HCT116 (cell line): ENCODE measurements at regions not wholly inside any gene's neighbourhood (a gene's known extent, or its start where the extent isn't known, plus 50 kb on each side); places are given as distances from the start of the nearest gene placed in this dataset.

ENCODE experiments used
- ATAC-seq: fragments of 200-7000 bp; cut with Tn5 transposase; 2 replicates; pipeline ENCODE4 v1.9.1; 2020; ENCODE audit warnings: mild to moderate bottlenecking, moderate library complexity
- BruUV-seq: library from RNA; stranded (reverse); fragments of 400-500 nt; replicated peaks from 2 replicates; lab custom pipeline; 2021; lab: Mats Ljungman, UMichigan
- CTCF ChIA-PET: fragments of 300-600 bp; sonication (Branson Sonifier 250); formaldehyde crosslinking; loops from one replicate; lab custom pipeline; 2021; ENCODE audit warnings: antibody characterized with exemption; lab: Charles Lee
- POLR2A ChIA-PET: fragments of 300-600, 350-600 bp; sonication (Branson Sonifier 250); formaldehyde crosslinking; loops from one replicate; lab custom pipeline; 2021; ENCODE audit warnings: antibody characterized with exemption; lab: Charles Lee
- RAD21 ChIA-PET, 2 experiments: fragments of 300-600 bp; sonication (Branson Sonifier 250); formaldehyde crosslinking; loops; one replicate each; lab custom pipeline; 2023; ENCODE audit warnings: low total read pairs in 2 of 2; ENCODE audit not compliant: uncharacterized antibody in 2 of 2, unreplicated experiment in 2 of 2, low non-redundant PET in 1 of 2; lab: Charles Lee
- DNase-seq: peaks from one replicate; pipeline ENCODE4 v3.0.0-alpha.2; 2010; ENCODE audit warnings: low read depth, low spot score
- H2AFZ ChIP-seq: fragments of 200-600 bp; shearing (Covaris generic), sonication (generic); 2 replicates; pipeline ENCODE4 v1.6.1; 2017; ENCODE audit warnings: low read depth, mixed run types, mixed read lengths, antibody characterized with exemption, low read length; ENCODE audit not compliant: poor library complexity, severe bottlenecking
- H3K27ac ChIP-seq: 2 replicates; pipeline ENCODE4 v1.5.1; 2012; ENCODE audit warnings: low read depth, low read length
- H3K27me3 ChIP-seq: fragments of 200-600 bp; sonication (generic); 2 replicates; pipeline ENCODE4 v1.6.1; 2016; ENCODE audit warnings: mixed run types, low read length, mixed read lengths; ENCODE audit not compliant: insufficient read depth
- H3K36me3 ChIP-seq, 2 experiments: fragments of 200-500 bp in 1 of 2; fragments of 200-600 bp in 1 of 2; sonication (Bioruptor generic) in 1 of 2; sonication (generic) in 1 of 2; 2 replicates each; pipeline versions ENCODE4 v1.5.1 to v1.6.1; 2014 to 2016; ENCODE audit warnings: low read length in 2 of 2, inconsistent platforms in 1 of 2, mixed read lengths in 1 of 2, mixed run types in 1 of 2; ENCODE audit not compliant: insufficient read depth in 2 of 2, control insufficient read depth in 1 of 2
- H3K4me1 ChIP-seq, 2 experiments: fragments of 200-600 bp in 1 of 2; sonication (generic) in 1 of 2; 2 replicates each; pipeline versions ENCODE4 v1.5.1 to v1.6.1; 2012 to 2017; ENCODE audit warnings: low read length in 2 of 2, inconsistent platforms in 1 of 2, mild to moderate bottlenecking in 1 of 2, mixed read lengths in 1 of 2, mixed run types in 1 of 2, moderate library complexity in 1 of 2; ENCODE audit not compliant: insufficient read depth in 2 of 2, control insufficient read depth in 1 of 2
- H3K4me2 ChIP-seq: fragments of 200-600 bp; sonication (generic); 2 replicates; pipeline ENCODE4 v1.6.1; 2017; ENCODE audit warnings: mixed run types, low read length, mixed read lengths
- H3K4me3 ChIP-seq, 2 experiments: fragments of 200-600 bp in 1 of 2; sonication (generic) in 1 of 2; replicated peaks in 1 of 2; 2 replicates each; pipeline ENCODE4 v1.5.1; 2011 to 2016; ENCODE audit warnings: low read length in 2 of 2, control low read depth in 1 of 2, low read depth in 1 of 2, mild to moderate bottlenecking in 1 of 2, mixed read lengths in 1 of 2, mixed run types in 1 of 2
- H3K79me2 ChIP-seq: fragments of 200-600 bp; sonication (generic); 2 replicates; pipeline ENCODE4 v1.6.1; 2017; ENCODE audit warnings: mild to moderate bottlenecking, mixed run types, low read length, moderate library complexity, mixed read lengths; ENCODE audit not compliant: insufficient read depth
- H3K9ac ChIP-seq: fragments of 200-600 bp; sonication (generic); 2 replicates; pipeline ENCODE4 v1.6.1; 2016; ENCODE audit warnings: low read length, mixed read lengths
- H3K9me2 ChIP-seq: fragments of 200-600 bp; sonication (generic), shearing (Covaris generic); 2 replicates; pipeline ENCODE4 v1.6.1; 2017; ENCODE audit warnings: mixed run types, mild to moderate bottlenecking, moderate library complexity; ENCODE audit not compliant: insufficient read depth
- H3K9me3 ChIP-seq, 2 experiments: fragments of 200-500 bp in 1 of 2; fragments of 200-600 bp in 1 of 2; sonication (Bioruptor generic) in 1 of 2; sonication (generic) in 1 of 2; 2 replicates each; pipeline ENCODE4 v1.6.1; 2014 to 2017; ENCODE audit warnings: low read length in 2 of 2, mixed read lengths in 2 of 2, inconsistent platforms in 1 of 2, low read depth in 1 of 2, mild to moderate bottlenecking in 1 of 2, mixed run types in 1 of 2, moderate library complexity in 1 of 2; ENCODE audit not compliant: control insufficient read depth in 1 of 2, insufficient read depth in 1 of 2
- H4K20me1 ChIP-seq: fragments of 200-600 bp; sonication (generic), shearing (Covaris generic); 2 replicates; pipeline ENCODE4 v1.6.1; 2017; ENCODE audit warnings: mixed run types, mild to moderate bottlenecking, moderate library complexity; ENCODE audit not compliant: insufficient read depth
- ELF1 ChIP-seq: IDR thresholded peaks from 2 replicates; pipeline ENCODE4 v1.6.1; 2012; ENCODE audit warnings: low read depth, borderline replicate concordance
- EZH2phosphoT487 ChIP-seq: fragments of 200-600 bp; IDR thresholded peaks from 2 replicates; pipeline ENCODE4 v1.6.1; 2018; ENCODE audit warnings: antibody characterized with exemption, borderline replicate concordance
- RAD21 ChIP-seq: IDR thresholded peaks from 2 replicates; pipeline ENCODE4 v1.6.1; 2012; ENCODE audit warnings: low read depth, mild to moderate bottlenecking
- SRF ChIP-seq: IDR thresholded peaks from 2 replicates; pipeline ENCODE4 v1.6.1; 2012; ENCODE audit warnings: low read depth
- TCF7L2 ChIP-seq: IDR thresholded peaks from 2 replicates; pipeline ENCODE4 v1.7.0; 2011; ENCODE audit warnings: borderline replicate concordance, inconsistent platforms; ENCODE audit not compliant: insufficient read depth, insufficient read length; ENCODE audit errors: extremely low read depth
- YY1 ChIP-seq: IDR thresholded peaks from 2 replicates; pipeline ENCODE4 v1.6.1; 2011; ENCODE audit warnings: low read length, low read depth, moderate library complexity, mild to moderate bottlenecking; ENCODE audit not compliant: insufficient replicate concordance; ENCODE audit errors: extremely low read depth
- intact Hi-C: fragments of 100-400 bp; cut with micrococcal nuclease; formaldehyde crosslinking; loops from 2 replicates; pipeline ENCODE4 v1.10.0; 2022
- TF ChIP-seq, protein P1 (sequence below), 3 experiments: fragments of 200-600 bp in 1 of 3; sonication (generic) in 1 of 3; IDR thresholded peaks in 2 of 3; conservative IDR thresholded peaks in 1 of 3; 2 replicates each; pipeline ENCODE4 v1.5.1; 2012 to 2017; ENCODE audit warnings: low read depth in 2 of 3, low read length in 2 of 3, antibody characterized with exemption in 1 of 3, borderline replicate concordance in 1 of 3, control low read depth in 1 of 3, mild to moderate bottlenecking in 1 of 3, mixed read lengths in 1 of 3, mixed run types in 1 of 3, moderate library complexity in 1 of 3; ENCODE audit not compliant: insufficient read depth in 1 of 3
- TF ChIP-seq, protein P2 (sequence below): IDR thresholded peaks from 2 replicates; pipeline ENCODE4 v1.6.1; 2012
- TF ChIP-seq, protein P3 (sequence below): IDR thresholded peaks from 2 replicates; pipeline ENCODE4 v1.6.1; 2012; ENCODE audit warnings: low read depth

DNA sequence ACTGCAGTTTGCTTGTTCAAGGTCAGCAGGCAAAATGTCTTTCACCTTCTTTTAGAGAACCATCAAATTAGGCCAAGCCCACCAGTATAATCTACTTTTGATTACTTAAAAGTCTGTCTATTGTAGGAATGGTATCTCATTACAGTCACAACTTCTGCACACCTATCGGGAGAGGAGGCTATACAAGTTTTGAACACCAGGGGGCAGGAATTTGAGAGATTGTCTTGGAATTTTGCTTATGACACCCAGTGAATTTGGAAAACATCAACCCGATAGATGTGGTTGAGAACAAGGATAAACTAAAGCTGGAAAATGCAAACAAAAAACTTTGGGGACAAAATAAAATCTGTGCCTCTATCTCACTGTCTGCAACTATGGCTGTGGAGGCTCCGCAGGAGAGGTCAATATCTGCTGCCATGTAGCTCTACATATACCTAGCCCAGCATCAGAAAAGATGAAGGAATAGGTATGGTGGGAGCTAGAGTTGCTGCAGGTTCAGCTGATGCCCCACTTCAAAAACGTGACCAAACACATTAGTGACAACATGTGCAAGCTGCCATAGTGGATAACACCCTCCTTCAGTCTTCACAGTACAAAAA lies 1299.2 kb upstream of the SPRY2 start:
- BruUV-seq: no TSS peak
- no peaks in the 10 kb centered on the region for H3K4me1 ChIP-seq
- peak; percentile 57 for ATAC-seq
- no peak overlapping the region for H3K9ac ChIP-seq
- CTCF ChIA-PET: interaction anchor here (1.3 to 1.6 kb wide), 2 partner anchors 233 to 347 kb away, joined by 4 to 11 read pairs; no protein-coding TSS in a partner anchor
- TF ChIP-seq YY1 (no peak), RAD21 (peak; percentile 26; the same call in 1 of the 2 replicates)
- TF ChIP-seq, protein P1, sequence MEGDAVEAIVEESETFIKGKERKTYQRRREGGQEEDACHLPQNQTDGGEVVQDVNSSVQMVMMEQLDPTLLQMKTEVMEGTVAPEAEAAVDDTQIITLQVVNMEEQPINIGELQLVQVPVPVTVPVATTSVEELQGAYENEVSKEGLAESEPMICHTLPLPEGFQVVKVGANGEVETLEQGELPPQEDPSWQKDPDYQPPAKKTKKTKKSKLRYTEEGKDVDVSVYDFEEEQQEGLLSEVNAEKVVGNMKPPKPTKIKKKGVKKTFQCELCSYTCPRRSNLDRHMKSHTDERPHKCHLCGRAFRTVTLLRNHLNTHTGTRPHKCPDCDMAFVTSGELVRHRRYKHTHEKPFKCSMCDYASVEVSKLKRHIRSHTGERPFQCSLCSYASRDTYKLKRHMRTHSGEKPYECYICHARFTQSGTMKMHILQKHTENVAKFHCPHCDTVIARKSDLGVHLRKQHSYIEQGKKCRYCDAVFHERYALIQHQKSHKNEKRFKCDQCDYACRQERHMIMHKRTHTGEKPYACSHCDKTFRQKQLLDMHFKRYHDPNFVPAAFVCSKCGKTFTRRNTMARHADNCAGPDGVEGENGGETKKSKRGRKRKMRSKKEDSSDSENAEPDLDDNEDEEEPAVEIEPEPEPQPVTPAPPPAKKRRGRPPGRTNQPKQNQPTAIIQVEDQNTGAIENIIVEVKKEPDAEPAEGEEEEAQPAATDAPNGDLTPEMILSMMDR (IDR thresholded peaks at IDR 0.05 in 2 of 3, conservative IDR thresholded peaks at IDR 0.05 in 1 of 3; ENCODE audit: borderline replicate concordance in 1 of 3, insufficient read depth in 1 of 3, low read depth in 2 of 3, low read length in 2 of 3): peak; percentile 17 to 69 (median 62); a peak in 4 of 6 replicates
- TF ChIP-seq, all 23 proteins: peak for 2
- peak; percentile 0 for DNase-seq
- no peak overlapping the region for H3K27ac ChIP-seq
- H3K9me2 ChIP-seq: no peaks in the 10 kb centered on the region
- H3K79me2 ChIP-seq: no peaks in the 10 kb centered on the region
- intact Hi-C loops: loop anchor here (2.0 kb wide), 1 partner anchor 233 kb away; no protein-coding TSS in a partner anchor
- H3K27me3 ChIP-seq: no peaks in the 10 kb centered on the region
- H2AFZ ChIP-seq: no peak overlapping the region
- no peaks in the 10 kb centered on the region for H3K9me3 ChIP-seq
- ChIA-PET RAD21 (no interaction called here), POLR2A (no interaction called here)
- H3K4me2 ChIP-seq: no peak overlapping the region
- no peaks in the 10 kb centered on the region for H3K36me3 ChIP-seq
- H3K4me3 ChIP-seq: no peak overlapping the region
- no peaks in the 10 kb centered on the region for H4K20me1 ChIP-seq

DNA sequence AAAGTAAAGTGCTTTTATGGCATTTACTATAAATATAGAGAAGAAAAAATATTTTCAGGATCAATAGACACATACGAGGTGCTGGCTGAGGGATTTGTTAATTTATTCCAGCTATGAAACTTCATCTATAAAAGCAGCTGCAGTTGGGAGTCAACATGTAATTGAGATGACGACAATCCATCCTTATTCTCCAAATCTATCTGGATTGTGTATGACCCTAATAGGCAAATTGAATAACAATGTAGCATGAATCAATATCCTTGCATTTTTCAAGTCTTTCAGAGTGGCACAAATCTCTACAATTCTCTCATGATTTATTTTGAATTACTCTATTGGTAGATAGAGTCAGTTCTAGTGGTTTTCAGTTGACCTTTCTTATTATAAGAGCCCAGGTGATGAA lies 1296.5 kb upstream of the SPRY2 start:
- no peak overlapping the region for H3K27ac ChIP-seq
- no peak overlapping the region for H3K4me3 ChIP-seq
- no peaks in the 10 kb centered on the region for H3K27me3 ChIP-seq
- no peak overlapping the region for H3K9ac ChIP-seq
- H3K36me3 ChIP-seq: no peaks in the 10 kb centered on the region
- DNase-seq (no peak), ATAC-seq (no peak)
- no peaks in the 10 kb centered on the region for H3K79me2 ChIP-seq
- H3K4me1 ChIP-seq: no peaks in the 10 kb centered on the region
- no TSS peak for BruUV-seq
- POLR2A ChIA-PET: no interaction called here
- RAD21 ChIA-PET: no interaction called here
- intact Hi-C loops: no loop called here
- no peak overlapping the region for H2AFZ ChIP-seq
- H3K4me2 ChIP-seq: no peak overlapping the region
- peaks cover 0 to under 1% of the 10 kb centered on the region in 2 experiments; a peak in 1 of 4 replicates for H3K9me3 ChIP-seq
- no peaks in the 10 kb centered on the region for H3K9me2 ChIP-seq
- no peaks in the 10 kb centered on the region for H4K20me1 ChIP-seq
- CTCF ChIA-PET: no interaction called here
- TF ChIP-seq, protein P2, sequence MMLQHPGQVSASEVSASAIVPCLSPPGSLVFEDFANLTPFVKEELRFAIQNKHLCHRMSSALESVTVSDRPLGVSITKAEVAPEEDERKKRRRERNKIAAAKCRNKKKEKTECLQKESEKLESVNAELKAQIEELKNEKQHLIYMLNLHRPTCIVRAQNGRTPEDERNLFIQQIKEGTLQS: no peak
- TF ChIP-seq EZH2phosphoT487: no peak
- TF ChIP-seq, protein P1 (IDR thresholded peaks at IDR 0.05 in 2 of 3, conservative IDR thresholded peaks at IDR 0.05 in 1 of 3; ENCODE audit: borderline replicate concordance in 1 of 3, insufficient read depth in 1 of 3, low read depth in 2 of 3, low read length in 2 of 3): no peak
- TF ChIP-seq SRF: no peak
- TF ChIP-seq TCF7L2: no peak
- TF ChIP-seq, protein P3, sequence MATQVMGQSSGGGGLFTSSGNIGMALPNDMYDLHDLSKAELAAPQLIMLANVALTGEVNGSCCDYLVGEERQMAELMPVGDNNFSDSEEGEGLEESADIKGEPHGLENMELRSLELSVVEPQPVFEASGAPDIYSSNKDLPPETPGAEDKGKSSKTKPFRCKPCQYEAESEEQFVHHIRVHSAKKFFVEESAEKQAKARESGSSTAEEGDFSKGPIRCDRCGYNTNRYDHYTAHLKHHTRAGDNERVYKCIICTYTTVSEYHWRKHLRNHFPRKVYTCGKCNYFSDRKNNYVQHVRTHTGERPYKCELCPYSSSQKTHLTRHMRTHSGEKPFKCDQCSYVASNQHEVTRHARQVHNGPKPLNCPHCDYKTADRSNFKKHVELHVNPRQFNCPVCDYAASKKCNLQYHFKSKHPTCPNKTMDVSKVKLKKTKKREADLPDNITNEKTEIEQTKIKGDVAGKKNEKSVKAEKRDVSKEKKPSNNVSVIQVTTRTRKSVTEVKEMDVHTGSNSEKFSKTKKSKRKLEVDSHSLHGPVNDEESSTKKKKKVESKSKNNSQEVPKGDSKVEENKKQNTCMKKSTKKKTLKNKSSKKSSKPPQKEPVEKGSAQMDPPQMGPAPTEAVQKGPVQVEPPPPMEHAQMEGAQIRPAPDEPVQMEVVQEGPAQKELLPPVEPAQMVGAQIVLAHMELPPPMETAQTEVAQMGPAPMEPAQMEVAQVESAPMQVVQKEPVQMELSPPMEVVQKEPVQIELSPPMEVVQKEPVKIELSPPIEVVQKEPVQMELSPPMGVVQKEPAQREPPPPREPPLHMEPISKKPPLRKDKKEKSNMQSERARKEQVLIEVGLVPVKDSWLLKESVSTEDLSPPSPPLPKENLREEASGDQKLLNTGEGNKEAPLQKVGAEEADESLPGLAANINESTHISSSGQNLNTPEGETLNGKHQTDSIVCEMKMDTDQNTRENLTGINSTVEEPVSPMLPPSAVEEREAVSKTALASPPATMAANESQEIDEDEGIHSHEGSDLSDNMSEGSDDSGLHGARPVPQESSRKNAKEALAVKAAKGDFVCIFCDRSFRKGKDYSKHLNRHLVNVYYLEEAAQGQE: no peak
- TF ChIP-seq ELF1: no peak
